Activated naive CD8-positive, alpha-beta T cell (primary cell): ENCODE measurements at regions not wholly inside any gene's neighbourhood (a gene's known extent, or its start where the extent isn't known, plus 50 kb on each side); places are given as distances from the start of the nearest gene placed in this dataset.
"Not testable (repeated sequence)": the region's sequence is repeated elsewhere in the genome, so short reads cannot be mapped to it uniquely, and the experiment has no call there.

Experiments
- H3K27ac Mint-ChIP-seq: one replicate; pipeline ENCODE4 v1.8.0; 2021; ENCODE audit warnings: mixed read lengths
- H3K27me3 Mint-ChIP-seq: one replicate; pipeline ENCODE4 v1.8.0; 2021; ENCODE audit warnings: mixed read lengths
- H3K36me3 Mint-ChIP-seq: one replicate; pipeline ENCODE4 v1.8.0; 2021; ENCODE audit warnings: mixed read lengths
- H3K4me1 Mint-ChIP-seq: one replicate; pipeline ENCODE4 v1.8.0; 2021; ENCODE audit warnings: low read depth, mixed read lengths
- H3K4me3 Mint-ChIP-seq: one replicate; pipeline ENCODE4 v1.8.0; 2021; ENCODE audit warnings: mild to moderate bottlenecking, mixed read lengths
- H3K9me3 Mint-ChIP-seq: one replicate; pipeline ENCODE4 v1.8.0; 2021; ENCODE audit warnings: low read depth, mixed read lengths

GRCh38 chr18:47718646-47719045 is 211.8 kb downstream of the SMAD2 start:
- Mint-ChIP-seq H3K4me1 (no peaks in the 10 kb centered on the region), H3K9me3 (no peaks in the 10 kb centered on the region), H3K27me3 (peaks cover 1% of the 10 kb centered on the region), H3K27ac (no peak overlapping the region), H3K4me3 (no peak overlapping the region), H3K36me3 (no peaks in the 10 kb centered on the region)

GRCh38 chr18:47717257-47717656 is 213.2 kb downstream of the SMAD2 start:
- Mint-ChIP-seq H3K36me3 (no peaks in the 10 kb centered on the region), H3K27me3 (peaks cover 1% of the 10 kb centered on the region), H3K27ac (no peak overlapping the region), H3K4me3 (no peak overlapping the region), H3K4me1 (no peaks in the 10 kb centered on the region), H3K9me3 (no peaks in the 10 kb centered on the region)

GRCh38 chr18:47716632-47717185 is 213.8 kb downstream of the SMAD2 start:
- H3K9me3 Mint-ChIP-seq = no peaks in the 10 kb centered on the region
- no peak overlapping the region for H3K27ac Mint-ChIP-seq
- peaks cover 1% of the 10 kb centered on the region for H3K27me3 Mint-ChIP-seq
- H3K36me3 Mint-ChIP-seq = no peaks in the 10 kb centered on the region
- no peaks in the 10 kb centered on the region for H3K4me1 Mint-ChIP-seq
- H3K4me3 Mint-ChIP-seq = no peak overlapping the region

- Mint-ChIP-seq H3K36me3 (no peaks in the 10 kb centered on the region), H3K9me3 (no peaks in the 10 kb centered on the region), H3K27ac (no peak overlapping the region), H3K4me1 (no peaks in the 10 kb centered on the region), H3K4me3 (no peak overlapping the region), H3K27me3 (peaks cover 1% of the 10 kb centered on the region)
Observed at GRCh38 chr18:47710451-47710850, 220.0 kb downstream of the SMAD2 start.

- H3K9me3 Mint-ChIP-seq = no peaks in the 10 kb centered on the region
- no peaks in the 10 kb centered on the region for H3K36me3 Mint-ChIP-seq
- H3K27me3 Mint-ChIP-seq = no peaks in the 10 kb centered on the region
- no peaks in the 10 kb centered on the region for H3K4me1 Mint-ChIP-seq
- no peak overlapping the region for H3K4me3 Mint-ChIP-seq
- H3K27ac Mint-ChIP-seq = no peak overlapping the region
Observed at GRCh38 chr18:47709556-47709955, 220.9 kb downstream of the SMAD2 start.

GRCh38 chr18:47708206-47708605 is 222.3 kb downstream of the SMAD2 start:
- no peaks in the 10 kb centered on the region for H3K27me3 Mint-ChIP-seq
- H3K36me3 Mint-ChIP-seq = no peaks in the 10 kb centered on the region
- H3K9me3 Mint-ChIP-seq = no peaks in the 10 kb centered on the region
- H3K4me3 Mint-ChIP-seq = no peak overlapping the region
- no peaks in the 10 kb centered on the region for H3K4me1 Mint-ChIP-seq
- no peak overlapping the region for H3K27ac Mint-ChIP-seq

GRCh38 chr18:47701134-47701533 is 229.3 kb downstream of the SMAD2 start:
- Mint-ChIP-seq H3K9me3 (no peaks in the 10 kb centered on the region), H3K4me1 (no peaks in the 10 kb centered on the region)

GRCh38 chr18:47696870-47697269 is 233.6 kb downstream of the SMAD2 start:
- H3K27ac Mint-ChIP-seq = no peak overlapping the region
- H3K27me3 Mint-ChIP-seq = peaks cover 13% of the 10 kb centered on the region
- H3K4me3 Mint-ChIP-seq = no peak overlapping the region
- no peaks in the 10 kb centered on the region for H3K4me1 Mint-ChIP-seq
- H3K36me3 Mint-ChIP-seq = no peaks in the 10 kb centered on the region
- H3K9me3 Mint-ChIP-seq = no peaks in the 10 kb centered on the region

More at GRCh38 chr18:47701134-47701533, 229.3 kb downstream of the SMAD2 start:
- Mint-ChIP-seq H3K36me3 (no peaks in the 10 kb centered on the region), H3K27ac (no peak overlapping the region), H3K27me3 (peaks cover 11% of the 10 kb centered on the region), H3K4me3 (no peak overlapping the region)

GRCh38 chr18:47691611-47692010 is 238.8 kb downstream of the SMAD2 start:
- Mint-ChIP-seq H3K27ac (no peak overlapping the region), H3K36me3 (no peaks in the 10 kb centered on the region), H3K4me1 (no peaks in the 10 kb centered on the region), H3K27me3 (peaks cover 10% of the 10 kb centered on the region), H3K4me3 (no peak overlapping the region), H3K9me3 (no peaks in the 10 kb centered on the region)

GRCh38 chr18:47690778-47691177 is 239.7 kb downstream of the SMAD2 start:
- H3K27ac Mint-ChIP-seq, H3K4me3 Mint-ChIP-seq, H3K4me1 Mint-ChIP-seq, H3K27me3 Mint-ChIP-seq, H3K36me3 Mint-ChIP-seq, H3K9me3 Mint-ChIP-seq: not testable (repeated sequence)

- Mint-ChIP-seq H3K27me3 (peaks cover 10% of the 10 kb centered on the region), H3K9me3 (no peaks in the 10 kb centered on the region), H3K36me3 (no peaks in the 10 kb centered on the region), H3K4me3 (no peak overlapping the region), H3K4me1 (no peaks in the 10 kb centered on the region), H3K27ac (no peak overlapping the region)
Observed at GRCh38 chr18:47689371-47689770, 241.1 kb downstream of the SMAD2 start.

- no peak overlapping the region for H3K27ac Mint-ChIP-seq
- H3K4me1 Mint-ChIP-seq = no peaks in the 10 kb centered on the region
- H3K36me3 Mint-ChIP-seq = no peaks in the 10 kb centered on the region
- no peaks in the 10 kb centered on the region for H3K9me3 Mint-ChIP-seq
- H3K4me3 Mint-ChIP-seq = no peak overlapping the region
- H3K27me3 Mint-ChIP-seq = peaks cover 7% of the 10 kb centered on the region
Observed at GRCh38 chr18:47686806-47687205, 243.7 kb downstream of the SMAD2 start.

- H3K36me3 Mint-ChIP-seq = no peaks in the 10 kb centered on the region
- no peaks in the 10 kb centered on the region for H3K9me3 Mint-ChIP-seq
- peaks cover 4% of the 10 kb centered on the region for H3K27me3 Mint-ChIP-seq
- no peak overlapping the region for H3K4me3 Mint-ChIP-seq
- H3K4me1 Mint-ChIP-seq = no peaks in the 10 kb centered on the region
- H3K27ac Mint-ChIP-seq = no peak overlapping the region
Observed at GRCh38 chr18:47683774-47684173, 246.7 kb downstream of the SMAD2 start.

GRCh38 chr18:47682876-47683275 is 247.6 kb downstream of the SMAD2 start:
- Mint-ChIP-seq H3K36me3 (no peaks in the 10 kb centered on the region), H3K27ac (no peak overlapping the region), H3K4me3 (no peak overlapping the region)

GRCh38 chr18:47680488-47680887 is 250.0 kb downstream of the SMAD2 start:
- Mint-ChIP-seq H3K4me3 (no peak overlapping the region), H3K36me3 (no peaks in the 10 kb centered on the region), H3K27ac (no peak overlapping the region), H3K9me3 (no peaks in the 10 kb centered on the region), H3K4me1 (no peaks in the 10 kb centered on the region), H3K27me3 (no peaks in the 10 kb centered on the region)

More at GRCh38 chr18:47682876-47683275, 247.6 kb downstream of the SMAD2 start:
- Mint-ChIP-seq H3K9me3 (no peaks in the 10 kb centered on the region), H3K27me3 (peaks cover 4% of the 10 kb centered on the region), H3K4me1 (no peaks in the 10 kb centered on the region)

- no peaks in the 10 kb centered on the region for H3K9me3 Mint-ChIP-seq
- H3K27ac Mint-ChIP-seq = no peak overlapping the region
- H3K27me3 Mint-ChIP-seq = no peaks in the 10 kb centered on the region
- H3K4me3 Mint-ChIP-seq = no peak overlapping the region
- no peaks in the 10 kb centered on the region for H3K36me3 Mint-ChIP-seq
- H3K4me1 Mint-ChIP-seq = no peaks in the 10 kb centered on the region
Observed at GRCh38 chr18:47679864-47680263, 250.6 kb downstream of the SMAD2 start.
